GM12878 (cell line): ENCODE measurements at regions not wholly inside any gene's neighbourhood (a gene's known extent, or its start where the extent isn't known, plus 50 kb on each side); places are given as distances from the start of the nearest gene placed in this dataset.

Source experiments
- POLR2A ChIP-seq: IDR thresholded peaks from 2 replicates; pipeline ENCODE4 v1.6.1; 2011; ENCODE audit warnings: low read depth, mild to moderate bottlenecking, low read length
- POLR2AphosphoS5 ChIP-seq: IDR thresholded peaks from 2 replicates; pipeline ENCODE4 v1.6.1; 2011; ENCODE audit warnings: mild to moderate bottlenecking, low read length, inconsistent platforms
- RAD51 ChIP-seq: fragments of 450-650 bp; IDR thresholded peaks from 2 replicates; pipeline ENCODE4 v1.6.1; 2016; ENCODE audit warnings: moderate library complexity, mild to moderate bottlenecking, inconsistent platforms
- SRF ChIP-seq, 2 experiments: IDR thresholded peaks; 2 replicates each; pipeline ENCODE4 v1.6.1; 2011; ENCODE audit warnings: low read depth in 2 of 2, low read length in 2 of 2, mild to moderate bottlenecking in 1 of 2, moderate library complexity in 1 of 2
- TF ChIP-seq, protein P1 (sequence below): IDR thresholded peaks from 2 replicates; pipeline ENCODE4 v1.6.1; 2012; ENCODE audit warnings: low read length, inconsistent platforms

DNA sequence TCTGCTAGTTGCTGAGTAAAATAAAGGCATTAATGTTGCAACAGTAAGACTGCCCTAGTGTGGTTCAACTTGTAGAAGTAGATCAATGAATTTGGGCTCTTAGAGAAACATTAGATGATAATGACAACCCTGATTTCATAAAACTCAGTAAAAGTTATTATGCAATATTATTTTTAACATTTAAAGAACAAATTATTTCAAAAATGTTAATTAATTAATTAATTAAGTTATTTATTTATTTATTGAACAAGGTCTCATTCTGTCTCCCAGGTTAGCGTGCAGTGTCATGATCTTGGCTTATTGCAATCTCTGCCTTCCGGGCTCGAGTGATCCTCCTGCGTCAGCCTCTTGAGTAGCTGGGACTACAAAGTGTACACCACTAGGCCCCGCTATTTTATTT is 1016.4 kb downstream of the VRK1 start:
- TF ChIP-seq POLR2A (no peak), RAD51 (no peak), SRF (IDR thresholded peaks at IDR 0.05; ENCODE audit: low read depth in 2 of 2, low read length in 2 of 2) (no peak), POLR2AphosphoS5 (no peak)
- TF ChIP-seq, protein P1, sequence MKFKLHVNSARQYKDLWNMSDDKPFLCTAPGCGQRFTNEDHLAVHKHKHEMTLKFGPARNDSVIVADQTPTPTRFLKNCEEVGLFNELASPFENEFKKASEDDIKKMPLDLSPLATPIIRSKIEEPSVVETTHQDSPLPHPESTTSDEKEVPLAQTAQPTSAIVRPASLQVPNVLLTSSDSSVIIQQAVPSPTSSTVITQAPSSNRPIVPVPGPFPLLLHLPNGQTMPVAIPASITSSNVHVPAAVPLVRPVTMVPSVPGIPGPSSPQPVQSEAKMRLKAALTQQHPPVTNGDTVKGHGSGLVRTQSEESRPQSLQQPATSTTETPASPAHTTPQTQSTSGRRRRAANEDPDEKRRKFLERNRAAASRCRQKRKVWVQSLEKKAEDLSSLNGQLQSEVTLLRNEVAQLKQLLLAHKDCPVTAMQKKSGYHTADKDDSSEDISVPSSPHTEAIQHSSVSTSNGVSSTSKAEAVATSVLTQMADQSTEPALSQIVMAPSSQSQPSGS = no peak
